H1 (cell line): ENCODE measurements at regions not wholly inside any gene's neighbourhood (a gene's known extent, or its start where the extent isn't known, plus 50 kb on each side); places are given as distances from the start of the nearest gene placed in this dataset.

Experiments used
- CTCF ChIA-PET: fragments of 300-600 bp; sonication (Branson Sonifier 250); formaldehyde crosslinking; loops from one replicate; lab custom pipeline; 2021; ENCODE audit not compliant: partially characterized antibody; lab: Charles Lee
- POLR2A ChIA-PET: fragments of 300-600 bp; sonication (Branson Sonifier 250); formaldehyde crosslinking; loops from one replicate; lab custom pipeline; 2021; ENCODE audit warnings: inconsistent platforms; ENCODE audit not compliant: partially characterized antibody; lab: Charles Lee
- DNase-seq, 2 experiments: peaks; one replicate each; pipeline versions ENCODE4 v3.0.0 to v3.0.0-alpha.2; 2010 to 2022; ENCODE audit warnings: low spot score in 2 of 2, low read depth in 1 of 2, mixed read lengths in 1 of 2
- FAIRE-seq: peaks from 2 replicates; lab custom pipeline; 2011; peaks lifted over from hg19 to GRCh38; lab: Jason Lieb, UNC
- H2AFZ ChIP-seq: 2 replicates; pipeline ENCODE4 v1.8.1; 2012; ENCODE audit warnings: low read length, inconsistent platforms
- H2AK5ac ChIP-seq: 2 replicates; pipeline ENCODE4 v1.6.1; 2013; ENCODE audit warnings: low read depth, low read length
- H2BK120ac ChIP-seq: replicated peaks from 2 replicates; pipeline ENCODE3; 2013; ENCODE audit warnings: low read depth, low read length, inconsistent platforms
- H2BK12ac ChIP-seq: 2 replicates; pipeline ENCODE4 v1.6.1; 2013; ENCODE audit warnings: low read depth, low read length
- H2BK15ac ChIP-seq: 2 replicates; pipeline ENCODE4 v1.6.1; 2013; ENCODE audit warnings: low read length
- H2BK20ac ChIP-seq: 2 replicates; pipeline ENCODE4 v1.6.1; 2013; ENCODE audit warnings: low read length
- H2BK5ac ChIP-seq: 2 replicates; pipeline ENCODE4 v1.6.1; 2013; ENCODE audit warnings: low read depth, low read length
- H3K14ac ChIP-seq: 2 replicates; pipeline ENCODE4 v1.6.1; 2013; ENCODE audit warnings: inconsistent platforms; ENCODE audit not compliant: insufficient read length
- H3K18ac ChIP-seq: 2 replicates; pipeline ENCODE4 v1.6.1; 2013; ENCODE audit warnings: low read length; ENCODE audit errors: extremely low read depth
- H3K23ac ChIP-seq: 2 replicates; pipeline ENCODE4 v1.6.1; 2013; ENCODE audit warnings: inconsistent platforms; ENCODE audit not compliant: insufficient read length
- H3K23me2 ChIP-seq: 2 replicates; pipeline ENCODE4 v1.6.1; 2013; ENCODE audit warnings: low read depth, low read length
- H3K27ac ChIP-seq: 2 replicates; pipeline ENCODE4 v1.6.1; 2011; ENCODE audit warnings: low read depth, low read length, inconsistent platforms
- H3K27me3 ChIP-seq, 4 experiments: replicated peaks in 1 of 4; 1 replicate in 1 of 4; 2 replicates in 3 of 4; pipeline versions ENCODE4 v1.6.1 to v1.8.1; 2011 to 2013; ENCODE audit warnings: low read length in 3 of 4, mild to moderate bottlenecking in 3 of 4, inconsistent platforms in 2 of 4, mixed read lengths in 2 of 4, moderate library complexity in 1 of 4; ENCODE audit not compliant: control insufficient read depth in 3 of 4, insufficient read depth in 3 of 4; ENCODE audit errors: extremely low read depth in 1 of 4
- H3K36me3 ChIP-seq, 4 experiments: 2 replicates each; pipeline versions ENCODE4 v1.6.1 to v1.8.1; 2011 to 2013; ENCODE audit warnings: mild to moderate bottlenecking in 4 of 4, low read length in 3 of 4, moderate library complexity in 2 of 4, control low read depth in 1 of 4, inconsistent platforms in 1 of 4; ENCODE audit not compliant: insufficient read depth in 4 of 4, control insufficient read depth in 2 of 4
- H3K4ac ChIP-seq: replicated peaks from 2 replicates; pipeline ENCODE3; 2013; ENCODE audit warnings: low read length, low read depth, mixed read lengths, inconsistent platforms; ENCODE audit not compliant: insufficient read length
- H3K4me1 ChIP-seq, 4 experiments: replicated peaks in 1 of 4; 1 replicate in 1 of 4; 2 replicates in 3 of 4; pipeline versions ENCODE4 v1.6.1 to v1.8.1; 2011 to 2013; ENCODE audit warnings: low read length in 3 of 4, inconsistent platforms in 2 of 4, mixed read lengths in 1 of 4; ENCODE audit not compliant: insufficient read depth in 4 of 4, control insufficient read depth in 3 of 4
- H3K4me2 ChIP-seq, 2 experiments: 2 replicates each; pipeline versions ENCODE4 v1.6.1 to v1.8.1; 2011 to 2013; ENCODE audit warnings: low read depth in 2 of 2, low read length in 2 of 2, control low read depth in 1 of 2, inconsistent platforms in 1 of 2, mild to moderate bottlenecking in 1 of 2; ENCODE audit not compliant: insufficient read depth in 1 of 2
- H3K4me3 ChIP-seq, 4 experiments: fragments of 200-600, 300-600 bp in 1 of 4; sonication (generic), shearing (Covaris generic), sonication (Bioruptor Twin) in 1 of 4; 2 replicates each; pipeline versions ENCODE4 v1.5.1 to v1.8.1; 2011 to 2016; ENCODE audit warnings: low read length in 4 of 4, low read depth in 3 of 4, control low read depth in 2 of 4, inconsistent platforms in 2 of 4, mild to moderate bottlenecking in 2 of 4, mixed read lengths in 1 of 4, moderate library complexity in 1 of 4; ENCODE audit not compliant: insufficient read depth in 2 of 4; ENCODE audit errors: extremely low read depth in 1 of 4
- H3K56ac ChIP-seq: replicated peaks from 2 replicates; pipeline ENCODE3; 2013; ENCODE audit warnings: low read depth, mild to moderate bottlenecking, mixed read lengths, low read length, inconsistent platforms; ENCODE audit not compliant: insufficient read length
- H3K79me1 ChIP-seq: 2 replicates; pipeline ENCODE4 v1.6.1; 2013; ENCODE audit warnings: low read depth, low read length, control low read depth
- H3K79me2 ChIP-seq, 2 experiments: 2 replicates each; pipeline versions ENCODE4 v1.6.1 to v1.8.1; 2012 to 2013; ENCODE audit warnings: low read length in 2 of 2, mild to moderate bottlenecking in 2 of 2, inconsistent platforms in 1 of 2; ENCODE audit not compliant: insufficient read depth in 2 of 2, control insufficient read depth in 1 of 2
- H3K9ac ChIP-seq, 4 experiments: replicated peaks in 1 of 4; 1 replicate in 1 of 4; 2 replicates in 3 of 4; pipeline versions ENCODE4 v1.6.1 to v1.8.1; 2011 to 2013; ENCODE audit warnings: low read depth in 3 of 4, low read length in 3 of 4, control low read depth in 2 of 4, mild to moderate bottlenecking in 2 of 4, moderate library complexity in 2 of 4, inconsistent platforms in 1 of 4; ENCODE audit errors: extremely low read depth in 1 of 4
- H3K9me3 ChIP-seq, 2 experiments: 2 replicates each; pipeline versions ENCODE4 v1.6.1 to v1.8.1; 2012 to 2013; ENCODE audit warnings: mild to moderate bottlenecking in 2 of 2, moderate library complexity in 2 of 2, control low read depth in 1 of 2, inconsistent platforms in 1 of 2, low read depth in 1 of 2, low read length in 1 of 2, mixed read lengths in 1 of 2; ENCODE audit not compliant: insufficient read depth in 2 of 2
- H4K20me1 ChIP-seq, 2 experiments: replicated peaks in 1 of 2; 2 replicates each; pipeline versions ENCODE3 to v1.8.1; 2011 to 2013; ENCODE audit warnings: inconsistent platforms in 2 of 2, low read length in 2 of 2, mild to moderate bottlenecking in 1 of 2; ENCODE audit not compliant: insufficient read depth in 2 of 2, control insufficient read depth in 1 of 2
- H4K5ac ChIP-seq: 2 replicates; pipeline ENCODE4 v1.6.1; 2013; ENCODE audit warnings: low read length, low read depth, mixed read lengths, inconsistent platforms; ENCODE audit not compliant: insufficient read length
- H4K8ac ChIP-seq: 2 replicates; pipeline ENCODE4 v1.8.0; 2013; ENCODE audit warnings: mild to moderate bottlenecking, moderate library complexity, low read length, inconsistent platforms; ENCODE audit not compliant: insufficient read depth; ENCODE audit errors: extremely low read depth
- H4K91ac ChIP-seq: replicated peaks from 2 replicates; pipeline ENCODE3; 2013; ENCODE audit warnings: low read length, mixed read lengths, inconsistent platforms; ENCODE audit not compliant: insufficient read length
- CHD1 ChIP-seq: IDR thresholded peaks from 2 replicates; pipeline ENCODE4 v1.6.1; 2012; ENCODE audit warnings: low read depth, low read length, improper control_type of control experiment
- EP300 ChIP-seq, 2 experiments: IDR thresholded peaks; 1 replicate in 1 of 2; 2 replicates in 1 of 2; pipeline ENCODE4 v1.6.1; 2011 to 2012; ENCODE audit warnings: low read depth in 2 of 2, low read length in 2 of 2, mild to moderate bottlenecking in 2 of 2, borderline replicate concordance in 1 of 2, inconsistent platforms in 1 of 2, moderate library complexity in 1 of 2
- FOSL1 ChIP-seq: IDR thresholded peaks from 2 replicates; pipeline ENCODE4 v1.6.1; 2011; ENCODE audit warnings: mild to moderate bottlenecking, low read depth, low read length, moderate library complexity; ENCODE audit not compliant: insufficient read depth
- GABPA ChIP-seq: IDR thresholded peaks from 2 replicates; pipeline ENCODE4 v1.6.1; 2011; ENCODE audit warnings: mild to moderate bottlenecking, low read length, moderate library complexity, borderline replicate concordance; ENCODE audit not compliant: insufficient read depth
- JUND ChIP-seq: IDR thresholded peaks from 2 replicates; pipeline ENCODE4 v1.6.1; 2011; ENCODE audit warnings: mild to moderate bottlenecking, improper control_type of control experiment, low read length
- KDM4A ChIP-seq: IDR thresholded peaks from one replicate; pipeline ENCODE4 v1.7.1; 2012; ENCODE audit warnings: low read depth, mild to moderate bottlenecking, moderate library complexity, low read length, inconsistent platforms; ENCODE audit not compliant: severe bottlenecking
- NANOG ChIP-seq: IDR thresholded peaks from 2 replicates; pipeline ENCODE4 v1.6.1; 2011; ENCODE audit warnings: low read length, low read depth, mild to moderate bottlenecking, inconsistent platforms; ENCODE audit not compliant: insufficient read depth, poor library complexity, severe bottlenecking
- NRF1 ChIP-seq: IDR thresholded peaks from 2 replicates; pipeline ENCODE4 v1.6.1; 2011; ENCODE audit warnings: mild to moderate bottlenecking, low read depth, low read length, improper control_type of control experiment
- POLR2A ChIP-seq, 2 experiments: IDR thresholded peaks; 1 replicate in 1 of 2; 2 replicates in 1 of 2; pipeline ENCODE4 v1.6.1; 2011; ENCODE audit warnings: low read depth in 2 of 2, low read length in 2 of 2, mild to moderate bottlenecking in 2 of 2; ENCODE audit errors: control extremely low read depth in 1 of 2
- RBBP5 ChIP-seq: IDR thresholded peaks from 2 replicates; pipeline ENCODE4 v1.7.1; 2012; ENCODE audit warnings: low read depth, mild to moderate bottlenecking, inconsistent platforms, low read length, moderate library complexity, borderline replicate concordance
- RNF2 ChIP-seq: fragments of 200-900, 300-1000 bp; sonication (generic); IDR thresholded peaks from 2 replicates; pipeline ENCODE4 v1.7.1; 2016; ENCODE audit warnings: borderline replicate concordance, low read depth, mild to moderate bottlenecking, antibody characterized with exemption, low read length; ENCODE audit not compliant: poor library complexity, severe bottlenecking; ENCODE audit errors: missing control alignments
- SIRT6 ChIP-seq: IDR thresholded peaks from one replicate; pipeline ENCODE4 v1.7.1; 2012; ENCODE audit warnings: low read length, inconsistent platforms
- TBP ChIP-seq: IDR thresholded peaks from 2 replicates; pipeline ENCODE4 v1.6.1; 2011; ENCODE audit warnings: low read depth, low read length, improper control_type of control experiment
- WGBS, 2 experiments: shearing (Covaris generic) in 1 of 2; methylation state at CpG; one replicate each; pipeline versions ENCODE4 v1.1.6 to v1.1.7; 2013 to 2015; ENCODE audit warnings: low lambda C conversion rate in 2 of 2, mixed read lengths in 2 of 2, inconsistent platforms in 1 of 2, low coverage in 1 of 2, missing lambda C conversion rate in 1 of 2; ENCODE audit not compliant: insufficient replicate concordance in 2 of 2, insufficient coverage in 1 of 2, insufficient read length in 1 of 2; ENCODE audit errors: extremely low coverage in 1 of 2, missing lambda C conversion rate in 1 of 2; 5-methylcytosine and 5-hydroxymethylcytosine counted together

- TF ChIP-seq SIRT6: no peak
Observed at GRCh38 chr5:125743939-125744338, 679.3 kb upstream of the GRAMD2B start (continued).

GRCh38 chr5:125746917-125747316, 676.3 kb upstream of the GRAMD2B start:
- H2BK20ac ChIP-seq: no peak overlapping the region
- FAIRE-seq: no peak
- POLR2A ChIA-PET: no interaction called here

More at GRCh38 chr5:125746917-125747316, 676.3 kb upstream of the GRAMD2B start:
- no peak for TF ChIP-seq KDM4A
- no peak for TF ChIP-seq TBP
- no peak for TF ChIP-seq GABPA
- no peak for TF ChIP-seq CHD1
- no peak for TF ChIP-seq NRF1
- TF ChIP-seq FOSL1: no peak
- TF ChIP-seq RBBP5: no peak
- no peak for TF ChIP-seq NANOG
- no peak for TF ChIP-seq EP300 (IDR thresholded peaks at IDR 0.05; ENCODE audit: borderline replicate concordance in 1 of 2, low read depth in 2 of 2, low read length in 2 of 2)
- no peak for TF ChIP-seq JUND
- no peak for TF ChIP-seq RNF2
- TF ChIP-seq POLR2A (IDR thresholded peaks at IDR 0.05; ENCODE audit: control extremely low read depth in 1 of 2, low read depth in 2 of 2, low read length in 2 of 2): no peak
- peaks cover 0 to 4% of the 10 kb centered on the region in 2 experiments; a peak in 1 of 4 replicates for H3K9me3 ChIP-seq
- no peak overlapping the region for H3K23ac ChIP-seq
- no peak overlapping the region for H4K91ac ChIP-seq
- no peak overlapping the region for H3K9ac ChIP-seq
- WGBS, 2 experiments: 97% methylated on average over 1 of the region's 1 CpG; no CpG with 5 or more reads in 1 of the 2 experiments
- H2BK15ac ChIP-seq: no peak overlapping the region
- H2BK120ac ChIP-seq: no peak overlapping the region
- no peak overlapping the region for H3K4ac ChIP-seq
- no peak overlapping the region for H2AK5ac ChIP-seq
- no peaks in the 10 kb centered on the region for H3K36me3 ChIP-seq
- no peak overlapping the region for H4K5ac ChIP-seq
- DNase-seq: no peak
- no peaks in the 10 kb centered on the region for H3K79me2 ChIP-seq
- H3K56ac ChIP-seq: no peak overlapping the region
- H3K18ac ChIP-seq: no peak overlapping the region
- H2AFZ ChIP-seq: no peak overlapping the region
- H4K8ac ChIP-seq: no peak overlapping the region
- H3K4me3 ChIP-seq: no peak overlapping the region
- H3K4me1 ChIP-seq: no peaks in the 10 kb centered on the region
- H3K14ac ChIP-seq: no peak overlapping the region
- H3K27ac ChIP-seq: no peak overlapping the region
- H2BK12ac ChIP-seq: no peak overlapping the region
- H3K23me2 ChIP-seq: no peaks in the 10 kb centered on the region
- no peaks in the 10 kb centered on the region for H3K27me3 ChIP-seq
- no peaks in the 10 kb centered on the region for H3K79me1 ChIP-seq
- no peaks in the 10 kb centered on the region for H4K20me1 ChIP-seq
- no peak overlapping the region for H3K4me2 ChIP-seq
- CTCF ChIA-PET: no interaction called here
- H2BK5ac ChIP-seq: no peak overlapping the region
